ENCODE measurements at regions not wholly inside any gene's neighbourhood (a gene's known extent, or its start where the extent isn't known, plus 50 kb on each side); places are given as distances from the start of the nearest gene placed in this dataset.

DNA sequence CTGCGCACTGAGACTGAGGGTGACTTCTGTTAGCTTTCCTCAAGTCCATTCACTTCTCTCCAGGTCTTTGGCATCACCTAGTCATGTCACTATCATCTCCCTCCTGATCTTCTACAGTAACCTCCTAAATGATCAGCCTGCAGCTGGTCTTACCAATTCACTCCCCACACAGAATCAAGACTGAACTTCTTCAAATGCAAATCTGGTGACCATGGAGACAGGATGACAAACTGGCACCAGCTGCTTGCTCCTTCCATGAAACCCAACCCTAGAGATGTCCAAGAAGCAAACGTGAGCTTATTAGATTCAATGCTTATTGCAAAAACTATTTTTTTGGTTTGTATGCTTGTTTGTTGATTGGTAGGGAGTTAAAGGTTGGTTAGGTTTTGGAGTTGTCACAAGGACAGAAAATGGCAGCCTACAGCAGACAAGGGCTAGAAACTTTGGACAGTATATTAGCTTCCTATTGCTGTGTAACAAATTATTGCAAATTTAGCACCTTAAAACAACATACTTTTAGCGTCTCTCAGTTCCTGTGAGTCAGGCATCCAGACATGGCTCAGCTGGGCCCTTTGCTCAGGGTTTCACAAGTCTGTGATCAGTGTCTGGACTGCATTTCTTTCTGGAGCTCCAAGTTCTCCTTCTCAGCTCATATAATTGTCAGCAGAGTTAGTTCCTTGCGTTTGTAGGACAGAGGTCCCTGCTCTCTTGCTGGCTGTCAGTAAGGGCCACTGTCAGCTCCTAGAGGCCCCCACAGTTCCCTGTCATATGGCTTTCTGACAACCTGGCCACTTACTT is 53.3 kb upstream of the GJA8 start:
- TF ChIP-seq, protein P1, sequence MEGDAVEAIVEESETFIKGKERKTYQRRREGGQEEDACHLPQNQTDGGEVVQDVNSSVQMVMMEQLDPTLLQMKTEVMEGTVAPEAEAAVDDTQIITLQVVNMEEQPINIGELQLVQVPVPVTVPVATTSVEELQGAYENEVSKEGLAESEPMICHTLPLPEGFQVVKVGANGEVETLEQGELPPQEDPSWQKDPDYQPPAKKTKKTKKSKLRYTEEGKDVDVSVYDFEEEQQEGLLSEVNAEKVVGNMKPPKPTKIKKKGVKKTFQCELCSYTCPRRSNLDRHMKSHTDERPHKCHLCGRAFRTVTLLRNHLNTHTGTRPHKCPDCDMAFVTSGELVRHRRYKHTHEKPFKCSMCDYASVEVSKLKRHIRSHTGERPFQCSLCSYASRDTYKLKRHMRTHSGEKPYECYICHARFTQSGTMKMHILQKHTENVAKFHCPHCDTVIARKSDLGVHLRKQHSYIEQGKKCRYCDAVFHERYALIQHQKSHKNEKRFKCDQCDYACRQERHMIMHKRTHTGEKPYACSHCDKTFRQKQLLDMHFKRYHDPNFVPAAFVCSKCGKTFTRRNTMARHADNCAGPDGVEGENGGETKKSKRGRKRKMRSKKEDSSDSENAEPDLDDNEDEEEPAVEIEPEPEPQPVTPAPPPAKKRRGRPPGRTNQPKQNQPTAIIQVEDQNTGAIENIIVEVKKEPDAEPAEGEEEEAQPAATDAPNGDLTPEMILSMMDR (conservative IDR thresholded peaks at IDR 0.05; ENCODE audit: low read length): no peak
- H3K4me3 ChIP-seq (ENCODE audit: low read length): no peak overlapping the region
- DNase-seq (ENCODE audit: low read depth): peak; percentile 49

DNA sequence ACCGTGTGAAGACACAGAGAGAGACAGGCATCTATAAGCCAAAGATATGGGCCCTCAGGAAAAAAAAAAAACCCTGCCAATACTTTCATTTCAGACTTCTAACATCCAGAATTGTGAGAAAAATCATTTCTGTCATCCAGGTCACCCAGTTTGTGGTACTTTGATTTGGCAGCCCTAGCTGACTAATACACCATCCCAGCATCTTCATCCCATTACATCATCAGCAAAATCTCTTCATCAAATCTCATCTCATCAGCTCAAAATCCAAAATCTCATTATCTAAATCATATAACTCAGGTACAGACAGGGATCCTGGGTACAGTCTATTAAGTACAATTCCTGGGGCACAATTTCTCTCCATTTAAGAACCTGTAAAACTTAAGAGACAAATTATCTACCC is 51.9 kb upstream of the GJA8 start:
- TF ChIP-seq, protein P1 (conservative IDR thresholded peaks at IDR 0.05; ENCODE audit: low read length): no peak
- no peak for DNase-seq (ENCODE audit: low read depth)
- H3K4me3 ChIP-seq (ENCODE audit: low read length): no peak overlapping the region

DNA sequence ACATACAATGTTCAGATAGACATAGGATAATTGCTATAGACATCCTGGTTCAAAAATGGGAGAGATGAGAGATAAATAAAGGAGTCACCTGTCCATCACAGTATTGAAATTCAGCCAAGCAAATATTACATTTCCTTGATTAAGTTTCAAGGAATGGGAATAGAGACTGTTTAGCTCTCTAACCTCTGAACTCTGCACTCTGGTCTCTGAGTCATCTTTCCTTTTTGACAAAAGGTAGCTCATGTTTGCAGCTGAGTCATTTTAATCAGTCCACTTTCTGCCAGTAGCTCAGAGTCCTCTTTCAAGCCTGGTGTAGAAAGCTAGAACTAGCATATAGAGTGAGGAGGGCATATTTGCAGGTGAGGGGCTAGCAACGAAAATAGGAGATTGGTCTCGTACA is 51.4 kb upstream of the GJA8 start:
- H3K4me3 ChIP-seq (ENCODE audit: low read length): no peak overlapping the region
- DNase-seq (ENCODE audit: low read depth): no peak
- TF ChIP-seq, protein P1 (conservative IDR thresholded peaks at IDR 0.05; ENCODE audit: low read length): no peak

DNA sequence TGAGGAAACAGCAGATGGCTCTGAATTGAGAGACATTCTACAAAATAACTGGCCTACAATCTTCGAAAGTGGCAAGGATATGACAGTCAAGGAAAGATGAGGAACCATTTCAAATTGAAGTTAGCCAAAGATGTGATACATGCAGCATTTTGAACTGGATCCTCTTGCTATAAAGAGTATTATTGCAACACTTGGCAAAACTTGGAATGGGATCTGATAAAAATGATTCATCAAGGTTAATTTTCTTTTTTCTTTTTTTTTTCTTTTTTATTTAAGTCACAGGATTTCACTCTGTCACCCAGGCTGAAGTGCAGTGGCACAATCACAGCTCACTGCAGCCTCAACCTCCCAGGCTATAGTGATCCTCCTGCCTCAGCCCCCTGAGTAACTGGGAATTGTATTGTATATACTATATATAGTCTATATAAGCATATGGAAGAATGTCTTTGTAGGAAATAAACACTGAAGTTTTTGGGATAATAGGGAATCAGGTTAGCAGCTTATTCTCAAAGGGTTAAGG is 49.8 kb upstream of the GJA8 start:
- TF ChIP-seq, protein P1 (conservative IDR thresholded peaks at IDR 0.05; ENCODE audit: low read length): no peak
- no peak overlapping the region for H3K4me3 ChIP-seq (ENCODE audit: low read length)
- DNase-seq (ENCODE audit: low read depth): peak; percentile 6

Data from AG10803 (cell line).